A673 (cell line): ENCODE measurements at regions not wholly inside any gene's neighbourhood (a gene's known extent, or its start where the extent isn't known, plus 50 kb on each side); places are given as distances from the start of the nearest gene placed in this dataset.

Experiments used
- BruUV-seq: library from RNA; stranded (reverse); fragments of 400-500 nt; replicated peaks from 2 replicates; lab custom pipeline; 2021; lab: Mats Ljungman, UMichigan
- CTCF ChIA-PET: fragments of 300-600 bp; sonication (Branson Sonifier 250); formaldehyde crosslinking; loops from one replicate; lab custom pipeline; 2022; ENCODE audit warnings: antibody characterized with exemption; lab: Charles Lee
- POLR2A ChIA-PET: fragments of 300-600 bp; sonication (Branson Sonifier 250); formaldehyde crosslinking; loops from one replicate; lab custom pipeline; 2022; ENCODE audit warnings: antibody characterized with exemption; ENCODE audit not compliant: low non-redundant PET; lab: Charles Lee
- DNase-seq: peaks from one replicate; pipeline ENCODE4 v3.0.0-alpha.2; 2015; ENCODE audit warnings: low spot score
- H3K27ac ChIP-seq: fragments of 200-600 bp; sonication (generic); 2 replicates; pipeline ENCODE4 v1.5.1; 2016; ENCODE audit warnings: mixed run types, low read depth, mild to moderate bottlenecking, mixed read lengths, antibody characterized with exemption, low read length; ENCODE audit not compliant: poor library complexity, severe bottlenecking
- H3K27me3 ChIP-seq: fragments of 200-600 bp; sonication (generic); replicated peaks from 2 replicates; pipeline ENCODE4 v1.6.1; 2017; ENCODE audit warnings: mixed run types, low read depth, mild to moderate bottlenecking, mixed read lengths, antibody characterized with exemption, low read length; ENCODE audit not compliant: insufficient read depth, poor library complexity
- H3K36me3 ChIP-seq: fragments of 200-600 bp; sonication (generic); 2 replicates; pipeline ENCODE4 v1.6.1; 2016; ENCODE audit warnings: mixed run types, mild to moderate bottlenecking, mixed read lengths, antibody characterized with exemption, low read length; ENCODE audit not compliant: insufficient read depth, poor library complexity, severe bottlenecking
- H3K4me1 ChIP-seq: fragments of 200-600 bp; sonication (generic); 2 replicates; pipeline ENCODE4 v1.6.1; 2017; ENCODE audit warnings: mixed run types, mild to moderate bottlenecking, mixed read lengths, antibody characterized with exemption, low read length; ENCODE audit not compliant: insufficient read depth, poor library complexity, severe bottlenecking
- H3K4me3 ChIP-seq: fragments of 200-600 bp; sonication (generic); 2 replicates; pipeline ENCODE4 v1.5.1; 2016; ENCODE audit warnings: low read depth, mixed run types, mild to moderate bottlenecking, mixed read lengths, low read length; ENCODE audit not compliant: poor library complexity, severe bottlenecking
- H3K9me3 ChIP-seq: fragments of 200-600 bp; sonication (generic); 2 replicates; pipeline ENCODE4 v1.6.1; 2016; ENCODE audit warnings: mixed run types, low read depth, mild to moderate bottlenecking, mixed read lengths, antibody characterized with exemption, low read length; ENCODE audit not compliant: poor library complexity, severe bottlenecking
- EZH2 ChIP-seq: fragments of 200-600 bp; sonication (generic); IDR thresholded peaks from 2 replicates; pipeline ENCODE4 v1.6.1; 2017; ENCODE audit warnings: borderline replicate concordance, low read depth, mild to moderate bottlenecking, mixed read lengths, antibody characterized with exemption, low read length; ENCODE audit not compliant: poor library complexity, severe bottlenecking
- intact Hi-C: fragments of 100-400 bp; cut with micrococcal nuclease; formaldehyde crosslinking; loops from one replicate; pipeline ENCODE4 v1.10.0; 2022; ENCODE audit not compliant: unreplicated experiment
- TF ChIP-seq, protein P1 (sequence below): fragments of 300-800, 200-600 bp; sonication (generic); conservative IDR thresholded peaks from 2 replicates; pipeline ENCODE4 v1.5.1; 2017; ENCODE audit warnings: low read depth, mild to moderate bottlenecking, antibody characterized with exemption, low read length, moderate library complexity, mixed read lengths

DNA sequence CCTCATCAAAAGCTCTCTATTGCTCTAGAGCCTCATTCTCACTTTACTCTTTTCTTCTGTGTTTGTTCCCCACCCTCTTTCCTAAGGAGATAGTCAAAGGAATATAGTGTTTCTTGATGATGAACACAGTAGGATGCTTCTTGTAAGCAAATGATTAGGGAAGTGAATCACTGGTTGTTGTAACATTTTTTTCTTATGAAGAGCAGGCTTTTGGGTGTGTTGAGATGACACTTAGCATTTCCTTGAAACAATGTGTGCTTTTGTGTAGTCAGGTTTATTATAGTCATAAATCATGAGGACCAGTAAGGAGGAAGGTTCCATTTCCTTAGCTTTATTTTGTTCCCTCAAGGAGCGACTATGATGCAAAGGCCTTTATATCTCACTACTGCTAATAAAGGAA is 1991.3 kb upstream of the C9orf72 start:
- Histone ChIP-seq H3K27ac (no peak overlapping the region), H3K9me3 (peaks cover 12% of the 10 kb centered on the region), H3K4me1 (peaks cover 5% of the 10 kb centered on the region), H3K4me3 (no peak overlapping the region), H3K27me3 (no peaks in the 10 kb centered on the region), H3K36me3 (no peaks in the 10 kb centered on the region)
- no TSS peak for BruUV-seq
- POLR2A ChIA-PET: no interaction called here
- intact Hi-C loops: no loop called here
- DNase-seq: peak; percentile 86
- CTCF ChIA-PET: no interaction called here
- TF ChIP-seq, protein P1, sequence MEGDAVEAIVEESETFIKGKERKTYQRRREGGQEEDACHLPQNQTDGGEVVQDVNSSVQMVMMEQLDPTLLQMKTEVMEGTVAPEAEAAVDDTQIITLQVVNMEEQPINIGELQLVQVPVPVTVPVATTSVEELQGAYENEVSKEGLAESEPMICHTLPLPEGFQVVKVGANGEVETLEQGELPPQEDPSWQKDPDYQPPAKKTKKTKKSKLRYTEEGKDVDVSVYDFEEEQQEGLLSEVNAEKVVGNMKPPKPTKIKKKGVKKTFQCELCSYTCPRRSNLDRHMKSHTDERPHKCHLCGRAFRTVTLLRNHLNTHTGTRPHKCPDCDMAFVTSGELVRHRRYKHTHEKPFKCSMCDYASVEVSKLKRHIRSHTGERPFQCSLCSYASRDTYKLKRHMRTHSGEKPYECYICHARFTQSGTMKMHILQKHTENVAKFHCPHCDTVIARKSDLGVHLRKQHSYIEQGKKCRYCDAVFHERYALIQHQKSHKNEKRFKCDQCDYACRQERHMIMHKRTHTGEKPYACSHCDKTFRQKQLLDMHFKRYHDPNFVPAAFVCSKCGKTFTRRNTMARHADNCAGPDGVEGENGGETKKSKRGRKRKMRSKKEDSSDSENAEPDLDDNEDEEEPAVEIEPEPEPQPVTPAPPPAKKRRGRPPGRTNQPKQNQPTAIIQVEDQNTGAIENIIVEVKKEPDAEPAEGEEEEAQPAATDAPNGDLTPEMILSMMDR: no peak
- no peak for TF ChIP-seq EZH2

DNA sequence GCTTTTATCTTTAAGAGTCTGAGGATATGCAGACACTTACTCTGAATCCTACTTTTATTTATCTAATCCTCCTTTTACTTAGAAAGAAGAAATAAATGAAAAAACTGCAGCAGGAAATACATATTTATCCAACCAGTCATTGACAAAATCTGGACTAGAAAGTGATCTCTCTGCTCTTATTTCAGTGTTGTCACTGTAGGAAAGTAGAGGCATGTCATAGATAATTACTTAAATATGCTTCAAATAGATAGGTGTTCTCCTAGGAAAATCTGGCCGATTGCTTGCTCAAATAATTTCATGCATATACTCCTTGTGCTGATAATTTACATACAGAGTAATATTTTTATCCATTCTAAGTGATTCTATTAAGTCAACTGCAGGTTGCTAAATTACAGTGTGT is 2001.9 kb upstream of the C9orf72 start:
- BruUV-seq: no TSS peak
- no peak for DNase-seq
- H3K9me3 ChIP-seq: peaks cover 15% of the 10 kb centered on the region
- no peak overlapping the region for H3K27ac ChIP-seq
- H3K36me3 ChIP-seq: no peaks in the 10 kb centered on the region
- intact Hi-C loops: no loop called here
- no peaks in the 10 kb centered on the region for H3K27me3 ChIP-seq
- TF ChIP-seq, protein P1: no peak
- TF ChIP-seq EZH2: no peak
- ChIA-PET CTCF (no interaction called here), POLR2A (no interaction called here)
- H3K4me1 ChIP-seq: peaks cover 11% of the 10 kb centered on the region
- H3K4me3 ChIP-seq: no peak overlapping the region

DNA sequence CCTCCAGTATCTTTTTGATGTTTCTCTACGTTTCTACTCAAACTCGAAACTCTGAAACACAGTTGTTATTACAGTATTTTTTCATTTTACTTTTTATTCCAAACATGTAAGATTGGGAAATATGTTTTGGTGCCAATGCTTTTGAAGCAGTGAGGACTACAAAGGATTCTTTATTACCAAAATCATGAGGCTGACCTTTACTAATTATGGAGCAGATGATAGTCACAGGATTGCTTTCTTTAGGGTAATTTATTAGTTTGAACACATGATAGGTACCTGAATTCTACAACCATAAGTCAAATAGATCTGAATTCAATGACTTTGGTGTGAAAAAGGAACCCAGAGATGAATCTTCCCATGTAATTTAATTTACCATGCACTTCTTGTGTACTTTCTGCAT is 2015.1 kb upstream of the C9orf72 start:
- POLR2A ChIA-PET: no interaction called here
- Histone ChIP-seq H3K4me3 (no peak overlapping the region), H3K27me3 (no peaks in the 10 kb centered on the region), H3K9me3 (peaks cover 17% of the 10 kb centered on the region), H3K27ac (no peak overlapping the region), H3K4me1 (peaks cover 20% of the 10 kb centered on the region), H3K36me3 (no peaks in the 10 kb centered on the region)
- BruUV-seq: no TSS peak
- intact Hi-C loops: no loop called here
- DNase-seq: no peak
- TF ChIP-seq, protein P1: no peak
- no peak for TF ChIP-seq EZH2
- CTCF ChIA-PET: no interaction called here
